ENCODE measurements at regions not wholly inside any gene's neighbourhood (a gene's known extent, or its start where the extent isn't known, plus 50 kb on each side); places are given as distances from the start of the nearest gene placed in this dataset.

DNA sequence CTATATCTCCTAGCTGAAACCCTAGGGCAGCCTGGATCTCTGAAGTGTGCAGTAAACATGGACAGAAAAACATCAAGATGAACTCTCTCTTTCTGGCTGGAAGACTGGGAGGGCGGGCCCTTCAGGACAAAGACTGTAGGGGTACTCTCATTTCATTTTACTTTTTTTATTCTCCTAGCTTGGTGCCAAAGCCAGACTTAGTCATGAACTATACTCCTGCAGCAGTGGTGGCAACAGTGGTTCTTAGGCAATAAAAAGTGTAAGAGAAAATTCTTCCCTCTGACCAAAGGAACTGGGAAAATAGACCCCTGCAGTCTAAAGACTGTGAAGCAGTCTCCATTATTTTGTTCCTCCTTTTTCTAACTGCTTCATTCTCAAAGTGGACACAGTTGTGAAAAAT, 213.8 kb upstream of the JUN start:
- Mint-ChIP-seq H3K9me3 (no peaks in the 10 kb centered on the region), H3K27ac (no peak overlapping the region), H3K4me3 (no peak overlapping the region), H3K36me3 (no peaks in the 10 kb centered on the region), H3K27me3 (no peaks in the 10 kb centered on the region), H3K4me1 (peaks cover 7 to 19% of the 10 kb centered on the region in 2 donors)
- ATAC-seq (replicated peaks) (no peak), DNase-seq (no peak)

DNA sequence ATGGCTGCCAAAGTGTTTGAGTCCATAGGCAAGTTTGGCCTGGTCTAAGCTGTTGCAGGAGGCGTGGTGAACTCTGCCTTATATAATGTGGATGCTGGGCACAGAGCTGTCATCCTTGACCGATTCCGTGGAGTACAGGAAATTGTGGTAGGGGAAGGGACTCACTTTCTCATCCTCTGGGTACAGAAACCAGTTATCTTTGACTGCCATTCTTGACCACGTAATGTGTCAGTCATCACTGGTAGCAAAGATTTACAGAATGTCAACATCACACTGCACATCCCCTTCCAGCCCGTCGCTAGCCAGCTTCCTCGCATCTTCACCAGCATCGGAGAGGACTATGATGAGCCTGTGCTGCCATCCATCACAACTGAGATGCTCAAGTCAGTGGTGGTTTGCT, 215.8 kb upstream of the JUN start:
- Mint-ChIP-seq H3K9me3 (no peaks in the 10 kb centered on the region), H3K4me1 (peaks cover 9 to 22% of the 10 kb centered on the region in 2 donors), H3K27ac (no peak overlapping the region), H3K27me3 (no peaks in the 10 kb centered on the region), H3K4me3 (no peak overlapping the region), H3K36me3 (no peaks in the 10 kb centered on the region)
- ATAC-seq (replicated peaks) (no peak), DNase-seq (no peak)

- H3K27ac Mint-ChIP-seq = no peak overlapping the region
- peaks cover 37 to 60% of the 10 kb centered on the region in 2 donors for H3K4me1 Mint-ChIP-seq
- H3K4me3 Mint-ChIP-seq = no peak overlapping the region
- no peaks in the 10 kb centered on the region for H3K36me3 Mint-ChIP-seq
- no peaks in the 10 kb centered on the region for H3K27me3 Mint-ChIP-seq
- DNase-seq (no peak), ATAC-seq (replicated peaks) (no peak)
- no peaks in the 10 kb centered on the region for H3K9me3 Mint-ChIP-seq
Measured at GRCh38 chr1:59004755-59005154, 220.9 kb upstream of the JUN start.

DNA sequence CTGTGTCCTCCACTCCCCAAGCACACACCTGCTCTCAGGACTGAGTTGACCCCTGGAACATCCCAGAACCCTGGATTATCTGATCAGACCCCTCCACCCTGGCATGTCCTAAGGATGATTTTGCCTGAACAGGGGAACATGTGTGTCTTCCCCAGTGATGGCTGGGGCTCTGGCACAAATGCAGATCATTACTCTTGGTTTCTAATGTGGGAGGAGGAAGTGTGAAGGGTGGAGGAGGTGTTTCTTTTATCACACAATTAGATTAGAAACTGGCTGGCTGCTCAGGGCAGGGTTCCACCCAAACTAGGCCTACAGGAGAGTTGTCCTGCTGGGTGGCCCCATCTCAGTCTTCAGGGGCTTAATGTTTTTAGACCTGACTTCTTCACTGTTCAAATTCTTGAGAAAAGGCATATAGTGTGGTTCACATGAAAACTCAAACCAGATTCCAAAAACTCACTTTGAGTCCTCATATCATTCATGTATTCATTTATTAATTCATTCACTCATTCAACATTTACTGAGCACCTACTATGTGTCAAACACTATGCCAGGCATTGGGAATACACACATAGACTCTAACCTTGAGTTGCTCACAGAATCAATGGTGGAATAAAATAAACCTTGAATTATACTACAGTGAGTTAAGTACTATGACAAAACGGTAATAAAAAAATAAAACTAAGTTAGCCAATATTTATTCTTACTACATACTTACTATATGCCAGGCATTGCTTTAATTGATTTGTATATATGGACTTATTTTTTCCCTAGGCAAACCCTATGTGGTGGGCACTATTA, 221.8 kb upstream of the JUN start:
- peak overlapping the region; percentile 89 for H3K27ac Mint-ChIP-seq
- H3K27me3 Mint-ChIP-seq = no peaks in the 10 kb centered on the region
- ATAC-seq (replicated peaks) (peak in 1 of 2 donors; percentile 19), DNase-seq (peak; percentile 25)
- no peaks in the 10 kb centered on the region for H3K9me3 Mint-ChIP-seq
- peaks cover 37 to 58% of the 10 kb centered on the region in 2 donors for H3K4me1 Mint-ChIP-seq
- peak overlapping the region; percentile 1 to 28 for H3K4me3 Mint-ChIP-seq
- H3K36me3 Mint-ChIP-seq = no peaks in the 10 kb centered on the region

DNA sequence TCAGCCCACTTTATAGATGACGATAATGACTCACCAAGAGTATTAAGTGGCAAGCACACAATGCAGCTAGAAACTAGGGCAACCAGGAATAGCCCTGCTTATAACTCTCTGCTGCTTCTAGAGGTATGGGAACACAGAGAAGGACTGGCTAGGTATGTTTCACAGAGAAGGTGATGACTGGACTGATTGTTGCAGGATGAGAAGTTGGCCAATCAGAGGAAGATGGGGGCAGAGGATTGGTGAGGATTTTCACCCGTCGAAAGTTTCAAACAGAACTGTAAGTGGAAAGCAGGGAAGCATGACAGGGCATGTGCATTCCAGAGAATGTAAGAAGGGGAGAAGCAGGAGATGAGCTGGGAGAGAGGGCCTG, 222.4 kb upstream of the JUN start:
- ATAC-seq (replicated peaks) (no peak), DNase-seq (no peak)

GRCh38 chr1:59006932-59007331, 223.1 kb upstream of the JUN start:
- Mint-ChIP-seq H3K27ac (peak overlapping the region; percentile 89), H3K9me3 (no peaks in the 10 kb centered on the region), H3K4me3 (peak overlapping the region in 1 of 2 donors; percentile 2), H3K27me3 (no peaks in the 10 kb centered on the region), H3K36me3 (no peaks in the 10 kb centered on the region), H3K4me1 (peaks cover 47 to 71% of the 10 kb centered on the region in 2 donors)
- ATAC-seq (replicated peaks) (no peak), DNase-seq (no peak)

More for the DNA sequence above, 222.4 kb upstream of the JUN start:
- Mint-ChIP-seq H3K36me3 (no peaks in the 10 kb centered on the region), H3K9me3 (no peaks in the 10 kb centered on the region), H3K27me3 (no peaks in the 10 kb centered on the region), H3K4me1 (peaks cover 42 to 64% of the 10 kb centered on the region in 2 donors), H3K27ac (peak overlapping the region; percentile 89), H3K4me3 (peak overlapping the region in 1 of 2 donors; percentile 4)

GRCh38 chr1:59007429-59007819, 223.6 kb upstream of the JUN start:
- peak overlapping the region; percentile 89 for H3K27ac Mint-ChIP-seq
- DNase-seq (no peak), ATAC-seq (replicated peaks) (peak in 1 of 2 donors; percentile 4)
- H3K36me3 Mint-ChIP-seq = no peaks in the 10 kb centered on the region
- peak overlapping the region; percentile 2 to 47 for H3K4me3 Mint-ChIP-seq
- H3K9me3 Mint-ChIP-seq = no peaks in the 10 kb centered on the region
- no peaks in the 10 kb centered on the region for H3K27me3 Mint-ChIP-seq
- H3K4me1 Mint-ChIP-seq = peaks cover 48 to 76% of the 10 kb centered on the region in 2 donors

GRCh38 chr1:59007820-59008598, 224.2 kb upstream of the JUN start:
- Mint-ChIP-seq H3K9me3 (no peaks in the 10 kb centered on the region), H3K27me3 (no peaks in the 10 kb centered on the region), H3K4me1 (peaks cover 51 to 82% of the 10 kb centered on the region in 2 donors), H3K27ac (peak overlapping the region; percentile 89), H3K4me3 (peak overlapping the region; percentile 26 to 47), H3K36me3 (no peaks in the 10 kb centered on the region)
- DNase-seq = peak; percentile 73
- ATAC-seq (replicated peaks) = peak; percentile 89

DNA sequence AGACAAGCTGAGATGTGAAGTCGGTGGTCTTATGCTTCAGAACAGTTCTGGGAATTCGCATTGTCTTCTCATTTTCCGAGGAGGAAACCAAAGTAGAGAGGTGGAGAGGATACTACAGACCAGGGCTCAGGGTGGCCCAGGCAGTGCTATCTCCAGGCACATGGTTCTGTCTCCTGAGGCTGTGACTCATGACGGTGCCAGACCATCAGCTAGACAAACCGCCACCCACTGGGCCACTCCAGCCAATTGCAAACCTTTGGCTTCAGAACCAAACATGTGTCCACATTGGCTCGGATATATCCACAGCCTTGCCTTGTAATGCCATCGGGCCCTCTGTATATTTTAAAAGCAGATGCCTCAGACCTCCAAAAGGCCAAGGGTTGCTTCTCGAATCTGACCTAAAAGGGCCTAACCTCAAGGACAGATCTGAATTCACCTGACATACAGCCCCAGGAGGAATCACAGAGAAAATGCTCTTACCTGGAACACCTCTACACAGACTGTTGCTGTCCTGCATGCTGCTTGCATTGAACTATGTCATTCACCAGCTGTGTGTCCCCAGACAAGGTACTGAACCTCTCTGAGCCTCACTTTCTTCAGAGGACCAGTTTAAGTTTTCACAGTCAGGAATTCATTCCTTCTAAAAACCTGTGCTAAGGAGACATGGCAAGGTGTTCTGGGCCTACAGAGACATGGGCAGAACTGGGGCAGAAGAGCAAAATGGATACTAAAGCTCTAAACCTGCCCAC, 224.9 kb upstream of the JUN start:
- DNase-seq (peak; percentile 23), ATAC-seq (replicated peaks) (peak; percentile 45 to 49)
- Mint-ChIP-seq H3K4me1 (peaks cover 55 to 89% of the 10 kb centered on the region in 2 donors), H3K27ac (peak overlapping the region; percentile 85), H3K36me3 (no peaks in the 10 kb centered on the region), H3K4me3 (peak overlapping the region in 1 of 2 donors; percentile 47), H3K9me3 (no peaks in the 10 kb centered on the region), H3K27me3 (no peaks in the 10 kb centered on the region)

GRCh38 chr1:59011663-59012062, 227.8 kb upstream of the JUN start:
- DNase-seq = no peak
- no peak for ATAC-seq (replicated peaks)
- H3K27ac Mint-ChIP-seq = peak overlapping the region; percentile 56
- H3K4me1 Mint-ChIP-seq = peaks cover 62 to 95% of the 10 kb centered on the region in 2 donors
- no peaks in the 10 kb centered on the region for H3K36me3 Mint-ChIP-seq
- no peaks in the 10 kb centered on the region for H3K27me3 Mint-ChIP-seq
- peak overlapping the region in 1 of 2 donors; percentile 10 for H3K4me3 Mint-ChIP-seq
- H3K9me3 Mint-ChIP-seq = no peaks in the 10 kb centered on the region

DNA sequence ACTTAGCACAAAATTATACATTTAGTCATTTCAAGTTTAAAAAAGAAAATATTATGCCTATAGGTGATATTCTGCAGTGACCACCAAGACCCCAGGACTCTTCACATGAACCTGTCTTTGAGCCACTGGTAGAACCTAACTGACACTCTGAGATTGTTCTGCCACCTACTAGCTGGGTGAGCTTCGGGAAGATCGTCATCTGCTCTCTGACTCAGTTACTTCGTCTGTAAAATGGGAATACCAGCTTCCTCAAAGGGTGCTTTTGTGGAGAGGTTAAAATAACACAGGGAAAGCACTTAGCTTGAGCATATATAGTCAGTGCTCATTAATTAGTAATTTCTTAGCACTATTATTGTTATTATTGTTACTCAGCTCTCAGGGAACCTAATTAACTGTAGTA, 228.5 kb upstream of the JUN start:
- Mint-ChIP-seq H3K4me1 (peaks cover 56 to 90% of the 10 kb centered on the region in 2 donors), H3K36me3 (no peaks in the 10 kb centered on the region), H3K4me3 (no peak overlapping the region), H3K9me3 (no peaks in the 10 kb centered on the region), H3K27ac (peak overlapping the region; percentile 25), H3K27me3 (no peaks in the 10 kb centered on the region)
- ATAC-seq (replicated peaks) = no peak
- no peak for DNase-seq

GRCh38 chr1:59013276-59013927, 229.6 kb upstream of the JUN start:
- DNase-seq (peak; percentile 72), ATAC-seq (replicated peaks) (peak; percentile 81)
- Mint-ChIP-seq H3K9me3 (no peaks in the 10 kb centered on the region), H3K4me3 (peak overlapping the region; percentile 63 to 67), H3K27me3 (no peaks in the 10 kb centered on the region), H3K36me3 (no peaks in the 10 kb centered on the region), H3K4me1 (peaks cover 54 to 88% of the 10 kb centered on the region in 2 donors), H3K27ac (peak overlapping the region; percentile 89)

DNA sequence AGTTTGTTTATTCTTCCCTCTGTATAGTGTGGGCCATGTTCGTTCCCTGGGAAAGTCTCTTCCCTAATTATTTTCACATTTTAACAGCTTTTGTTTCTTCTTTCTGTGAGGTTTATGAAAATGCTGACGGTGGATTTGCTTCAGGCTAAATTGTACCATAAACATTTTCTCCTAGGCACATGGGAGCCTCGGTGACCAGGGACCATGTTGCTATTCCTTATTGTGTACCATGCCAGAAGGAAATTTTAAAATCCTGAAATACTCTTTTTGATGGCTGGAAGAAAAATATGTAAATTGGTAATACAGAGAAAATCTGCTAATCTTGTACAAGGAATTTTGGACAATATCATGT, 230.1 kb upstream of the JUN start:
- Mint-ChIP-seq H3K9me3 (no peaks in the 10 kb centered on the region), H3K4me3 (peak overlapping the region; percentile 63 to 67), H3K4me1 (peaks cover 55 to 88% of the 10 kb centered on the region in 2 donors), H3K27ac (peak overlapping the region; percentile 89), H3K27me3 (no peaks in the 10 kb centered on the region), H3K36me3 (no peaks in the 10 kb centered on the region)
- no peak for DNase-seq
- ATAC-seq (replicated peaks) = no peak

GRCh38 chr1:59014827-59015226, 231.0 kb upstream of the JUN start:
- peak overlapping the region; percentile 0 to 3 for H3K4me3 Mint-ChIP-seq
- no peak for DNase-seq

More at GRCh38 chr1:59014827-59015226, 231.0 kb upstream of the JUN start:
- Mint-ChIP-seq H3K27me3 (no peaks in the 10 kb centered on the region), H3K36me3 (no peaks in the 10 kb centered on the region), H3K4me1 (peaks cover 64 to 90% of the 10 kb centered on the region in 2 donors), H3K9me3 (no peaks in the 10 kb centered on the region), H3K27ac (peak overlapping the region; percentile 85)
- no peak for ATAC-seq (replicated peaks)

Measured in stimulated activated naive B cell treated with anti-CD40 and anti-IgM and Interleukin-4, amounts not matched to agents 10 μg/mL and 1 μg/mL and 100 μg/mL, for 72 hours (primary cell).